ENCODE measurements at regions not wholly inside any gene's neighbourhood (a gene's known extent, or its start where the extent isn't known, plus 50 kb on each side); places are given as distances from the start of the nearest gene placed in this dataset.

DNA sequence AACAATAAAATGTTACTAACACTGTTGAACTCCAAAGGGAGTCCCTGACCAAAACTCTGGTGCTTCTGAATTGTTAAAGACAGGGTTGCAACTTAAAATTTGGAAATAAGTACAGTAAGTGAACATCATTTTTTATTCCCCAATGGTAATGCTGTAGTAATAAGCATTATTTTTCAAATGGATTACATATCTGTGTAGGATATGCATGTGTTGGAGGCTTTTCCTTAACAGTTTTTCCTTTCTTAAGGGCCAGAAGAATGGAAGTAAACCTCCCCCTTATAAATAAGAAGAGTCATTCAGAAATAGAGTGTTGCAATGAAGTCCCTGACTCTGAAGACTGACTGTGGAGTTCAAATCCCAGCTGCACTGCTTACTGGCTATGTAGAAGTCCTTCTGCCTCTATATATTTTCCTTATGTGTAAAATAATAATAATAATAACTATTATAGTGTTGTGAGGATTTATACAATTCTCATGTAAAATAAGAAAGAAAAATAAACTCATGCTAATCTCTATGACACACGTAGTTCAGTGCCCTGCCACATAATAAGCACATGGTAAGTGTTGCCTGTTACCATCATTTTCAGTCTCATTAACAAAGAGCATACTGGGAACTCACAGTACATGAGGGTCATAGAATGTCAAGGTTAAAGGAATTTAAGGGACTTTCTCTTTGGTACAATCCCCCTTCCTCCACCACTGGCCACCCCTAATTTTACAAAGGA, 129.8 kb upstream of the SMLR1 start:
- no peak for TF ChIP-seq POLR2A (IDR thresholded peaks at IDR 0.05)
- TF ChIP-seq, protein P1, sequence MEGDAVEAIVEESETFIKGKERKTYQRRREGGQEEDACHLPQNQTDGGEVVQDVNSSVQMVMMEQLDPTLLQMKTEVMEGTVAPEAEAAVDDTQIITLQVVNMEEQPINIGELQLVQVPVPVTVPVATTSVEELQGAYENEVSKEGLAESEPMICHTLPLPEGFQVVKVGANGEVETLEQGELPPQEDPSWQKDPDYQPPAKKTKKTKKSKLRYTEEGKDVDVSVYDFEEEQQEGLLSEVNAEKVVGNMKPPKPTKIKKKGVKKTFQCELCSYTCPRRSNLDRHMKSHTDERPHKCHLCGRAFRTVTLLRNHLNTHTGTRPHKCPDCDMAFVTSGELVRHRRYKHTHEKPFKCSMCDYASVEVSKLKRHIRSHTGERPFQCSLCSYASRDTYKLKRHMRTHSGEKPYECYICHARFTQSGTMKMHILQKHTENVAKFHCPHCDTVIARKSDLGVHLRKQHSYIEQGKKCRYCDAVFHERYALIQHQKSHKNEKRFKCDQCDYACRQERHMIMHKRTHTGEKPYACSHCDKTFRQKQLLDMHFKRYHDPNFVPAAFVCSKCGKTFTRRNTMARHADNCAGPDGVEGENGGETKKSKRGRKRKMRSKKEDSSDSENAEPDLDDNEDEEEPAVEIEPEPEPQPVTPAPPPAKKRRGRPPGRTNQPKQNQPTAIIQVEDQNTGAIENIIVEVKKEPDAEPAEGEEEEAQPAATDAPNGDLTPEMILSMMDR (IDR thresholded peaks at IDR 0.05) = no peak
